ENCODE measurements at regions not wholly inside any gene's neighbourhood (a gene's known extent, or its start where the extent isn't known, plus 50 kb on each side); places are given as distances from the start of the nearest gene placed in this dataset.

DNA sequence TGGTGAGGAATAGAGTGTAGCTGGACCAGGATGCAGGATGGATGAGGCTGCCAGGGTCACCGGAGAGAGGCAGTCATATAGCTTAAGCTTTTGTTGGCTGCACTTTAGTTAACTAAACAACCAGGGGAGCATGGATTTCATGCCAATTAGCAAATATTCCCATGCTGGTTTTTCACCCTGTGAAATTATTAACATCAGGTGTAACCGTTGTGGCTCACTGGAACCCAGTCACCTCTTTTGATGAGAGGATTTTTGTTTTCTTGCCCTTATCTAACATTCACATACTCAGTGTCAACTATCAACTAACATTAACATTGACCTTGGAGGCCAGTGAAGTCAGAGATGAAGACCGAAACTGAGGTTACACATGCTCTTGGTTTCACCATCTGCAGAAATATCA lies 97.2 kb upstream of the BASP1 start:
- no peak overlapping the region for H2BK15ac ChIP-seq (ENCODE audit: low read length)
- H3K9me3 ChIP-seq (ENCODE audit: insufficient read depth in 2 of 2, low read depth in 1 of 2, low read length in 1 of 2), result no peaks in the 10 kb centered on the region
- CTCF ChIA-PET (ENCODE audit: partially characterized antibody), result interaction anchor here (1.8 to 2.2 kb wide), 2 partner anchors 11 to 13 kb away, joined by 7 to 9 read pairs; no protein-coding TSS in a partner anchor
- H4K20me1 ChIP-seq (replicated peaks in 1 of 2; ENCODE audit: control insufficient read depth in 1 of 2, insufficient read depth in 2 of 2, low read length in 2 of 2), result no peaks in the 10 kb centered on the region
- H4K91ac ChIP-seq (replicated peaks; ENCODE audit: insufficient read length, low read length), result no peak overlapping the region
- no peak overlapping the region for H3K9ac ChIP-seq (replicated peaks in 1 of 4; ENCODE audit: extremely low read depth in 1 of 4, low read depth in 3 of 4, low read length in 3 of 4)
- 90% methylated on average over 3 of the region's 3 CpGs; no CpG with 5 or more reads in 1 of the 2 experiments for WGBS, 2 experiments (ENCODE audit: extremely low coverage in 1 of 2, insufficient coverage in 1 of 2, insufficient read length in 1 of 2, insufficient replicate concordance in 2 of 2, low coverage in 1 of 2, low lambda C conversion rate in 2 of 2, missing lambda C conversion rate in 1 of 2)
- H3K56ac ChIP-seq (replicated peaks; ENCODE audit: insufficient read length, low read depth, low read length), result no peak overlapping the region
- no peak overlapping the region for H3K4me2 ChIP-seq (ENCODE audit: insufficient read depth in 1 of 2, low read depth in 2 of 2, low read length in 2 of 2)
- no peak overlapping the region for H3K14ac ChIP-seq (ENCODE audit: insufficient read length)
- no peak overlapping the region for H2BK120ac ChIP-seq (replicated peaks; ENCODE audit: low read depth, low read length)
- H3K36me3 ChIP-seq (ENCODE audit: control insufficient read depth in 2 of 4, insufficient read depth in 4 of 4, low read length in 3 of 4), result no peaks in the 10 kb centered on the region
- H3K4ac ChIP-seq (replicated peaks; ENCODE audit: insufficient read length, low read depth, low read length), result no peak overlapping the region
- H3K27me3 ChIP-seq (replicated peaks in 1 of 4; ENCODE audit: control insufficient read depth in 3 of 4, extremely low read depth in 1 of 4, insufficient read depth in 3 of 4, low read length in 3 of 4), result no peaks in the 10 kb centered on the region
- H3K79me2 ChIP-seq (ENCODE audit: control insufficient read depth in 1 of 2, insufficient read depth in 2 of 2, low read length in 2 of 2), result no peaks in the 10 kb centered on the region
- no peak overlapping the region for H4K5ac ChIP-seq (ENCODE audit: insufficient read length, low read depth, low read length)
- peak overlapping the region; percentile 18; the same call in 1 of the 2 replicates for H4K8ac ChIP-seq (ENCODE audit: extremely low read depth, insufficient read depth, low read length)
- no peak overlapping the region for H2BK20ac ChIP-seq (ENCODE audit: low read length)
- POLR2A ChIA-PET (ENCODE audit: partially characterized antibody), result no interaction called here
- H3K4me3 ChIP-seq (ENCODE audit: extremely low read depth in 1 of 4, insufficient read depth in 2 of 4, low read depth in 3 of 4, low read length in 4 of 4), result no peak overlapping the region
- H2AFZ ChIP-seq (ENCODE audit: low read length), result no peak overlapping the region
- FAIRE-seq (no peak), DNase-seq (ENCODE audit: low read depth in 1 of 2, low spot score in 2 of 2) (no peak)
- no peak overlapping the region for H3K18ac ChIP-seq (ENCODE audit: extremely low read depth, low read length)
- H3K27ac ChIP-seq (ENCODE audit: low read depth, low read length), result no peak overlapping the region
- TF ChIP-seq SP1 (IDR thresholded peaks at IDR 0.05; ENCODE audit: low read depth, low read length), result no peak
- TF ChIP-seq TBP (IDR thresholded peaks at IDR 0.05; ENCODE audit: low read depth, low read length), result no peak
- TF ChIP-seq HDAC6 (IDR thresholded peaks at IDR 0.05; ENCODE audit: low read depth, low read length), result no peak
- no peak for TF ChIP-seq KDM5A (IDR thresholded peaks at IDR 0.05; ENCODE audit: low read length)
- TF ChIP-seq POLR2AphosphoS5 (IDR thresholded peaks at IDR 0.05; ENCODE audit: low read depth, low read length), result no peak
- TF ChIP-seq RBBP5 (IDR thresholded peaks at IDR 0.05; ENCODE audit: borderline replicate concordance, low read depth, low read length), result no peak
- no peak for TF ChIP-seq RAD21 (IDR thresholded peaks at IDR 0.05 in 1 of 2, conservative IDR thresholded peaks at IDR 0.05 in 1 of 2; ENCODE audit: low read depth in 2 of 2, low read length in 2 of 2)
- no peak for TF ChIP-seq BRCA1 (IDR thresholded peaks at IDR 0.05; ENCODE audit: low read depth, low read length)
- TF ChIP-seq CEBPB (IDR thresholded peaks at IDR 0.05; ENCODE audit: low read depth, low read length), result no peak
- no peak overlapping the region for H2BK12ac ChIP-seq (ENCODE audit: low read depth, low read length)
- no peak overlapping the region for H3K23ac ChIP-seq (ENCODE audit: insufficient read length)
- H3K23me2 ChIP-seq (ENCODE audit: low read depth, low read length), result no peaks in the 10 kb centered on the region; the same call in 1 of the 2 replicates
- no peak overlapping the region for H2BK5ac ChIP-seq (ENCODE audit: low read depth, low read length)
- no peak overlapping the region for H2AK5ac ChIP-seq (ENCODE audit: low read depth, low read length)
- H3K4me1 ChIP-seq (replicated peaks in 1 of 4; ENCODE audit: control insufficient read depth in 3 of 4, insufficient read depth in 4 of 4, low read length in 3 of 4), result peaks cover 1 to 7% (median 5%) of the 10 kb centered on the region in 4 experiments; a peak in 3 of 7 replicates
- no peaks in the 10 kb centered on the region for H3K79me1 ChIP-seq (ENCODE audit: low read depth, low read length)

Data from H1 (cell line).